IMR-90 (cell line): ENCODE measurements at regions not wholly inside any gene's neighbourhood (a gene's known extent, or its start where the extent isn't known, plus 50 kb on each side); places are given as distances from the start of the nearest gene placed in this dataset.

ENCODE experiments used
- CEBPB ChIP-seq: IDR thresholded peaks from 2 replicates; pipeline ENCODE4 v1.6.1; 2012; ENCODE audit warnings: low read depth, low read length, improper control_type of control experiment
- MAFK ChIP-seq: IDR thresholded peaks from 2 replicates; pipeline ENCODE4 v1.6.1; 2012; ENCODE audit warnings: low read depth, low read length, improper control_type of control experiment
- NFE2L2 ChIP-seq: fragments of 150-350 bp; IDR thresholded peaks from 2 replicates; pipeline ENCODE4 v1.6.1; 2016; ENCODE audit warnings: low read depth, mild to moderate bottlenecking, low read length
- POLR2A ChIP-seq: IDR thresholded peaks from 2 replicates; pipeline ENCODE4 v1.6.1; 2012; ENCODE audit warnings: mild to moderate bottlenecking, low read depth, low read length
- TF ChIP-seq, protein P1 (sequence below): conservative IDR thresholded peaks from 2 replicates; pipeline ENCODE4 v1.5.1; 2012; ENCODE audit warnings: mild to moderate bottlenecking, low read depth, low read length, improper control_type of control experiment
- TF ChIP-seq, protein P2 (sequence below): fragments of 150-350 bp; IDR thresholded peaks from 2 replicates; pipeline ENCODE4 v1.6.1; 2017; ENCODE audit warnings: mild to moderate bottlenecking, antibody characterized with exemption, low read length, low read depth

DNA sequence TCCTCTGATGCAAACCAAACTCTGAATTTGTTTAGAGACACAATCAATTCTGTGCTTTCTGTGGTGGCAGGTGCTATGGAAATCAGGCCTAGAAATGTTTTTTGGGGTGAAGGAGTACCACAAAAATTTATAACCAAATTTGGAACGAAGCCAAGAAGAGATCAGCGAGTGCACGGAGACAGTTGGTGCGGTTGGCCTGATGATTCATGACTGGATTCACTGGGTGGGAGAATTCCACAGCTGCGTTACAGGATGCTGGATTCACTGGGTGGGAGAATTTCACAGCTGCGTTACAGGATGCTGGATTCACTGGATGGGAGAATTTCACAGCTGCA lies 135.6 kb upstream of the IRX4 start:
- TF ChIP-seq POLR2A (no peak), CEBPB (no peak), NFE2L2 (no peak), MAFK (no peak)
- TF ChIP-seq, protein P1, sequence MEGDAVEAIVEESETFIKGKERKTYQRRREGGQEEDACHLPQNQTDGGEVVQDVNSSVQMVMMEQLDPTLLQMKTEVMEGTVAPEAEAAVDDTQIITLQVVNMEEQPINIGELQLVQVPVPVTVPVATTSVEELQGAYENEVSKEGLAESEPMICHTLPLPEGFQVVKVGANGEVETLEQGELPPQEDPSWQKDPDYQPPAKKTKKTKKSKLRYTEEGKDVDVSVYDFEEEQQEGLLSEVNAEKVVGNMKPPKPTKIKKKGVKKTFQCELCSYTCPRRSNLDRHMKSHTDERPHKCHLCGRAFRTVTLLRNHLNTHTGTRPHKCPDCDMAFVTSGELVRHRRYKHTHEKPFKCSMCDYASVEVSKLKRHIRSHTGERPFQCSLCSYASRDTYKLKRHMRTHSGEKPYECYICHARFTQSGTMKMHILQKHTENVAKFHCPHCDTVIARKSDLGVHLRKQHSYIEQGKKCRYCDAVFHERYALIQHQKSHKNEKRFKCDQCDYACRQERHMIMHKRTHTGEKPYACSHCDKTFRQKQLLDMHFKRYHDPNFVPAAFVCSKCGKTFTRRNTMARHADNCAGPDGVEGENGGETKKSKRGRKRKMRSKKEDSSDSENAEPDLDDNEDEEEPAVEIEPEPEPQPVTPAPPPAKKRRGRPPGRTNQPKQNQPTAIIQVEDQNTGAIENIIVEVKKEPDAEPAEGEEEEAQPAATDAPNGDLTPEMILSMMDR: no peak
- TF ChIP-seq, protein P2, sequence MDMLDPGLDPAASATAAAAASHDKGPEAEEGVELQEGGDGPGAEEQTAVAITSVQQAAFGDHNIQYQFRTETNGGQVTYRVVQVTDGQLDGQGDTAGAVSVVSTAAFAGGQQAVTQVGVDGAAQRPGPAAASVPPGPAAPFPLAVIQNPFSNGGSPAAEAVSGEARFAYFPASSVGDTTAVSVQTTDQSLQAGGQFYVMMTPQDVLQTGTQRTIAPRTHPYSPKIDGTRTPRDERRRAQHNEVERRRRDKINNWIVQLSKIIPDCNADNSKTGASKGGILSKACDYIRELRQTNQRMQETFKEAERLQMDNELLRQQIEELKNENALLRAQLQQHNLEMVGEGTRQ: no peak
